ENCODE measurements at regions not wholly inside any gene's neighbourhood (a gene's known extent, or its start where the extent isn't known, plus 50 kb on each side); places are given as distances from the start of the nearest gene placed in this dataset.

GRCh38 chr2:220904015-220904414, 668.1 kb downstream of the EPHA4 start:
- no peak for TF ChIP-seq CTCF (IDR thresholded peaks at IDR 0.05)
- no peak for TF ChIP-seq POLR2A (IDR thresholded peaks at IDR 0.05)
